Adrenal gland (tissue), 9 donors: ENCODE measurements at regions not wholly inside any gene's neighbourhood (a gene's known extent, or its start where the extent isn't known, plus 50 kb on each side); places are given as distances from the start of the nearest gene placed in this dataset.
"Not testable (repeated sequence)": the region's sequence is repeated elsewhere in the genome, so short reads cannot be mapped to it uniquely, and the experiment has no call there.

Experiments
- DNase-seq, 7 donors: peaks; one replicate each; pipeline ENCODE4 v3.0.0-alpha.2; 2019 to 2020
- H3K27ac ChIP-seq, 5 donors: fragments of 200-600 bp; sonication (generic) in 4 of 5; 1 replicate in 3 of 5; 2 replicates in 2 of 5; pipeline versions ENCODE4 v1.5.1 to v1.8.0; 2016 to 2020; ENCODE audit warnings: mild to moderate bottlenecking in 1 of 5
- H3K27me3 ChIP-seq: fragments of 200-600 bp; 2 replicates; pipeline ENCODE4 v1.8.0; 2021
- H3K36me3 ChIP-seq, 2 donors: fragments of 200-600 bp; replicated peaks in 1 of 2; 1 replicate in 1 of 2; 2 replicates in 1 of 2; pipeline versions ENCODE4 v1.5.1 to v1.8.0; 2018 to 2022
- H3K4me1 ChIP-seq, 2 donors: fragments of 200-600 bp; replicated peaks in 1 of 2; 1 replicate in 1 of 2; 2 replicates in 1 of 2; pipeline versions ENCODE4 v1.5.1 to v1.8.0; 2018 to 2021
- H3K4me3 ChIP-seq, 4 donors: fragments of 200-600 bp; sonication (generic) in 3 of 4; one replicate each; pipeline ENCODE4 v1.5.1; 2016 to 2018
- H3K9me3 ChIP-seq, 3 donors: fragments of 200-600 bp; sonication (generic) in 1 of 3; replicated peaks in 1 of 3; 1 replicate in 2 of 3; 2 replicates in 1 of 3; pipeline versions ENCODE4 v1.5.1 to v1.8.0; 2016 to 2021
- CTCF ChIP-seq, 6 experiments: fragments of 450-650 bp in 4 of 6; fragments of 200-600 bp in 2 of 6; sonication (generic) in 1 of 6; IDR thresholded peaks; 1 replicate in 5 of 6; 2 replicates in 1 of 6; pipeline versions ENCODE4 v1.5.1 to v1.8.0; 2016 to 2021; ENCODE audit warnings: antibody characterized with exemption in 6 of 6, mild to moderate bottlenecking in 2 of 6, moderate library complexity in 1 of 6
- POLR2A ChIP-seq, 2 donors: fragments of 450-650 bp; IDR thresholded peaks; one replicate each; pipeline ENCODE4 v1.6.1; 2017; ENCODE audit warnings: antibody characterized with exemption in 2 of 2, mild to moderate bottlenecking in 2 of 2, moderate library complexity in 1 of 2
- WGBS, 4 donors: extraction: QIAGEN DNeasy Blood & Tissue Kit in 2 of 4; methylation state at CpG; one replicate each; pipeline versions ENCODE4 v1.1.5 to v1.1.7; 2013 to 2017; 5-methylcytosine and 5-hydroxymethylcytosine counted together
- intact Hi-C, 2 donors: fragments of 100-400 bp; cut with DNase I; formaldehyde crosslinking; loops; one replicate each; pipeline versions ENCODE4 v1.14.1 to v1.15.0; 2022 to 2023
- donor health status: healthy with polysubstance abuse.
- donor health status: Bipolar disorder and iron deficiency.
- donor health status: DM: yes; HTN: yes; CAD: no.
- donor health status: DM: no; HTN: no; CAD: no.
- donor health status: DM: no; HTN: no; CAD: no.

DNA sequence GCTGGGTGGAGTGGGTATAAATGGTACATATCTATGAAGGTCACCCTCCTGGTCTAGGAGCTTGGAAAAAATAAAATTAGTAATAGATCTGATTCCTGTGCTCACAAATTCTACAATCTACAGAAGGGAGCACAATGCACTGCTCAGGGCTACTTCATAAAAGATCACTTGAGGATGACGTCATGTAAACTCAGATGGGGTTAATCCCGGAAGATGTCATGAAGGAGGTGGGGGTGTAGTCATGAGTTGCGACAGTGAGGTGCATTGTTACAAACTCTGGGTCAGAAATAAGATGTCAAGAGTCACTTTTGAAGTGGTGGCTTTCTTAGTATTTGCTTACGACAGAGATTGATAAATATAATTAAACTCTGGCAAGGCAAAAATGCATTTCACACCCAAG, 68.2 kb downstream of the LHX9 start:
- Histone ChIP-seq H3K4me1 (no peaks in the 10 kb centered on the region), H3K4me3 (no peak overlapping the region), H3K9me3 (no peaks in the 10 kb centered on the region), H3K36me3 (no peaks in the 10 kb centered on the region), H3K27ac (no peak overlapping the region), H3K27me3 (no peaks in the 10 kb centered on the region)
- intact Hi-C loops, result no loop called here
- TF ChIP-seq CTCF (IDR thresholded peaks at IDR 0.05), result no peak
- no peak for TF ChIP-seq POLR2A (IDR thresholded peaks at IDR 0.05)
- WGBS, 4 donors, result 69 to 79% (median 76%) methylated on average over 4 of the region's 4 CpGs
- no peak for DNase-seq

- Histone ChIP-seq H3K27me3 (no peaks in the 10 kb centered on the region), H3K9me3 (no peaks in the 10 kb centered on the region), H3K36me3 (no peaks in the 10 kb centered on the region), H3K4me3 (no peak overlapping the region), H3K4me1 (no peaks in the 10 kb centered on the region), H3K27ac (no peak overlapping the region)
- WGBS, 4 donors, result 81 to 84% (median 83%) methylated on average over 3 of the region's 3 CpGs
- no peak for DNase-seq
- intact Hi-C loops, result no loop called here
- no peak for TF ChIP-seq CTCF (IDR thresholded peaks at IDR 0.05)
- TF ChIP-seq POLR2A (IDR thresholded peaks at IDR 0.05), result no peak
These were observed 69.6 kb downstream of the LHX9 start for GRCh38 chr1:197986817-197987216.

DNA sequence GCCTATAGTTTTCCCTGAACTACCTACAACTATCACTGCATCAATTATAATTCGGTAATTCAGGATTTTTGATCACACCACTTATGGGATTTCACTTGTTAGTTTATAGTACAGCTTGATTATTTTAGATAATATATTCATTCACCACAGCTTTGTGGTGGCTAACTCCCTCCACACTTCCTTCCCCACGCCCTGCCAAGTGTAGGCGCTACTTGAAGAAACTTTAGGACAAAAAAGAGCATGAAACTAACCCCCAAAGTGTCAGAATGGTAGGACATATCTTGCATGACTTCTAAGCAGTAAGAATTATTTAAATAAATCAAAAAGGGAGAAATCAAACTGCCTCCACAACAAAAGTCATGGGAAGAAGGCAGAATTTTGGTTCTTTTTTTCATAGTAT, 70.1 kb downstream of the LHX9 start:
- Histone ChIP-seq H3K4me3 (no peak overlapping the region), H3K4me1 (no peaks in the 10 kb centered on the region), H3K36me3 (no peaks in the 10 kb centered on the region), H3K27ac (no peak overlapping the region), H3K27me3 (no peaks in the 10 kb centered on the region), H3K9me3 (no peaks in the 10 kb centered on the region)
- intact Hi-C loops, result no loop called here
- TF ChIP-seq CTCF (IDR thresholded peaks at IDR 0.05) (no peak), POLR2A (IDR thresholded peaks at IDR 0.05) (no peak)
- 76 to 87% (median 83%) methylated on average over 3 of the region's 3 CpGs for WGBS, 4 donors
- DNase-seq, result no peak

- DNase-seq, H3K4me1 ChIP-seq, H3K9me3 ChIP-seq, H3K27ac ChIP-seq, H3K36me3 ChIP-seq, H3K27me3 ChIP-seq, H3K4me3 ChIP-seq, intact Hi-C loops: not testable (repeated sequence)
- WGBS, 4 donors, result 89 to 97% (median 93%) methylated on average over 7 of the region's 7 CpGs
These were observed 71.4 kb downstream of the LHX9 start for GRCh38 chr1:197988581-197988980.

GRCh38 chr1:197989058-197989457, 71.9 kb downstream of the LHX9 start:
- H3K27me3 ChIP-seq, result no peaks in the 10 kb centered on the region
- WGBS, 4 donors, result 85 to 94% (median 87%) methylated on average over 5 of the region's 5 CpGs
- DNase-seq, result no peak
- H3K27ac ChIP-seq, result no peak overlapping the region
- intact Hi-C loops, result no loop called here
- H3K36me3 ChIP-seq, result no peaks in the 10 kb centered on the region
- H3K9me3 ChIP-seq, result no peaks in the 10 kb centered on the region
- no peak overlapping the region for H3K4me3 ChIP-seq
- TF ChIP-seq POLR2A (IDR thresholded peaks at IDR 0.05) (no peak), CTCF (IDR thresholded peaks at IDR 0.05) (no peak)
- H3K4me1 ChIP-seq, result no peaks in the 10 kb centered on the region
